ENCODE measurements at regions not wholly inside any gene's neighbourhood (a gene's known extent, or its start where the extent isn't known, plus 50 kb on each side); places are given as distances from the start of the nearest gene placed in this dataset.

DNA sequence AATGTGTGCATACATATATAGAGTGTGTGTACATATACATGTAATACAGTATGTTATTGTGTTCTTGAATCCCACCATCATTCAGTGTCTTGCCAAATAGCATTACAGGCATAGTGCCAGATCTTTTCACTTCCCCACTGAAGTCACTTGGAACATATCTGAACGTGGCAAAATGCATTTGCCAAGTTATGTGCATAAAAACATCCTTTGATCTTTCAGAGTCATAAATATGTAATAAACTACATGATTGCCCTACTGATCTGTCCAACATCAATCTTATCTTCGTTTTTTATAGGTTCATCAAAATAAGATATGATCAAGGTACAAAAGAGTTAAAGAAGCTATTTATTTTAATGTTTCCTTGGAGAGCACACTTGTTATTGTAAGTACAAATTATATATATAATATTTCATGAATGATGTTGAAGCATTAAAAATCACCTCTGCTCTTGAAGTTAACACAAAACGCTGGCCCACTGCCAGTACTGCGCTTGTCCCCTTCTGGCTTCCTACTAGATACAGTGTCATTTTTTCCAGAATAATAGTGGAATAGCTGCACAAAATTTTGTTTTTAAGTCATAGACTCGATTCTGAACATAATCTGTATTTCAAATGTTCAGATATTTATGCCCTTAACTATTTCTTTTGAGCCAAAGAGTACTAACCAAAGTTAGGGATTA, 549.5 kb upstream of the ARRDC4 start:
- no peak for DNase-seq

DNA sequence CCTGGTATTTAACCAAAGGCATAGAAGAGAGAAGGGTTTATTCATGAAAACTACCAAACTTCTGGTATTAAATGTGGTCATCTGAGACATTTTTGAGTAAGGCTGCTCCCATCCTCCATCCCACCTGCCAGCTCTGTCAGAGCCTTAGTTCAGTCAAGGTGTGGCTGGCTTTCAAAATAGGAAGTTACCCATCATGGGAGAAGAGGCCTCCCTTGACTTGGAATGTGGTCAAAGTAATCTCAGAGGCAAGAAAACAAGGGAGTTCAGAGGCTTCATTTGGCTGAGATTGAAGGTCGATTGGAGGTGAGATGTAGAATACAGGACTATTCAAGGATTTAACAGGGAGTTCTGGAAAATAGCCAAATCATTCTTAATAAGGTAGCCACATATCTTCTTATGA, 540.4 kb upstream of the ARRDC4 start:
- no peak for DNase-seq

- no peak for DNase-seq
Observed at GRCh38 chr15:97425596-97425995, 534.9 kb upstream of the ARRDC4 start.

- no peak for DNase-seq
Observed at GRCh38 chr15:97443101-97443500, 517.4 kb upstream of the ARRDC4 start.

- no peak for DNase-seq
Observed at GRCh38 chr15:97446138-97446537, 514.4 kb upstream of the ARRDC4 start.

DNA sequence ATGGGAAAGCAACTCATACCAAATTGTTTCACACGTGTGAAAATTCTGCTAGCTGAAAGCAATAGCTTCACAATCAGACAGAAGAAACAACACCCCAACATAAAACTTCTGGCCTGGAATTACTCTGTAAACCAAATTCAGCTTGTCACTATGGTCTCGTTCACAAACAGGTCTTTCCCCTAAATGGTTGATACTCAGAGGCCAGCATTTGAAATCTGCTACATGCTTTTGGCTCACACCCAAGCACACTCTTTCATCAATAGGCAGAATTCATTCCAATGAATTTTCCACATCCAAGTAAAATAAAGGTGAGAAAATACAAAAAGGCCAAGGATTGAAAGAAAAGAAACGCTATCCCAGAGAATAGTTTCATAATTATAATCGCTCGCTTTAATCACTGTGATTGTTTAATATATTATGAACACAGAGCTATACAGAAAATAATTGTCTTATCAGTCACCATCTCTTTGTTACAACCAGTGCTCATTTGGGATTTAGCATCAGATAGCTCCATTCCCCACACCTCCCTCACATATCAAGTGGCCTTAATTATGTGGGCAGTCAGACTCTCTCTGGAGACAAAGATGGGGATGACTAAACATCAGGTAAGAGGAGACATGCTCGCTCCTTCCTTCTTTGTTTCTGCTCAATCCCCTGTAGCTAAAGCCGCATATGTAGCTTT, 503.8 kb upstream of the ARRDC4 start:
- no peak for DNase-seq

- DNase-seq = no peak
Observed at GRCh38 chr15:97457203-97457847, 503.2 kb upstream of the ARRDC4 start.

- no peak for DNase-seq
Observed at GRCh38 chr15:97459771-97460170, 500.7 kb upstream of the ARRDC4 start.

- no peak for DNase-seq
Observed at GRCh38 chr15:97461226-97461625, 499.3 kb upstream of the ARRDC4 start.

- no peak for DNase-seq
Observed at GRCh38 chr15:97463696-97464095, 496.8 kb upstream of the ARRDC4 start.

DNA sequence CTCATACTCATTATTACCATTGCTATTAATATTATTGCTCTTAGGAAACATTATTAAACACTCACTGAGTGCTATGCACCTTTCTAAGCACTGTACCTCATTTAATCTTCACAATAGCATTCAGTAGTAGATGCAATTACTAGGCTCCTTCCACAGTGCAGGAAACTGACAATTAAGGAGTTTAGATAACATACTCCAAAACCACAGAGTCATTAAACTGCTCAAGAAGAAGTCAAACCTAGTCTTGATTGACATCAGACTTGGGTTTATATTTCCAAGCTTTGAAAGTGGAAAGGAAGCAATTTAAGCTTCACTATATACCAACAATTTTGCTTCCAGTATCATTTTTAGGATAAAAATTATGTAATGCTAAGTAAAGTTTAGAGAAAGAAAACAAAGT, 490.1 kb upstream of the ARRDC4 start:
- DNase-seq = no peak

- DNase-seq = no peak
Observed at GRCh38 chr15:97473627-97474026, 486.9 kb upstream of the ARRDC4 start.

GRCh38 chr15:97479957-97480356, 480.5 kb upstream of the ARRDC4 start:
- no peak for DNase-seq

DNA sequence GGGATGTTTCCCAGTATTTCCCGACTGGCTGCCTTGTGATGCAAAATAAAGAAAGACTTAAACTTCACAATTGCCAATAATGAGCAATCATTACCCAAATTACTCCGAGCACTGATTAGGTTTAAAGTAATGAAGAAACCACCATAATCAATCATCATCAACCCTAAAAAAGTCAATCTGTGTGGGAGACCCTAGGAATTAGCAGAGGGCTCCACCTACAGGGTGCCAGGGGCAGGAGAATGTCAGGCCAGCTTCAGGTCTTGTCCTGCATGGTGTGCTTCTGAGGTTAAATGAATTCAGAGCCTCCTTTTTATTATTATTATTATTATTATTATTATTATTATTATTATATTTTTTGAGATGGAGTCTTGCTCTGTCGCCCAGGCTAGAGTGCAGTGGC, 478.0 kb upstream of the ARRDC4 start:
- no peak for DNase-seq

DNA sequence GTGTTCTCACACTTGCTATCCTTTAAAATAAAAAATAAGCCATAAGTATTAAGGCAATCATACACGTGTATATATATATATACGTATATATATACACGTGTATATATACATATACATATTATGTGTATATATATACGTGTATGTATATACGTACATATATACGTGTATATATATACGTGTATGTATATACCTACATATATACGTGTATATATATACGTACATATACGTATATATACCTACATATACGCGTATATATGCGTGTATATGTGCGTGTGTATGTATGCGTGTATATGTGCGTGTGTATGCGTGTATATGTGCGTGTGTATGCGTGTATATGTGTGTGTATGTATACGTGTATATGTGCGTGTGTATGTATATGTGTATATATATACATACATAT, 477.3 kb upstream of the ARRDC4 start:
- DNase-seq = no peak

DNA sequence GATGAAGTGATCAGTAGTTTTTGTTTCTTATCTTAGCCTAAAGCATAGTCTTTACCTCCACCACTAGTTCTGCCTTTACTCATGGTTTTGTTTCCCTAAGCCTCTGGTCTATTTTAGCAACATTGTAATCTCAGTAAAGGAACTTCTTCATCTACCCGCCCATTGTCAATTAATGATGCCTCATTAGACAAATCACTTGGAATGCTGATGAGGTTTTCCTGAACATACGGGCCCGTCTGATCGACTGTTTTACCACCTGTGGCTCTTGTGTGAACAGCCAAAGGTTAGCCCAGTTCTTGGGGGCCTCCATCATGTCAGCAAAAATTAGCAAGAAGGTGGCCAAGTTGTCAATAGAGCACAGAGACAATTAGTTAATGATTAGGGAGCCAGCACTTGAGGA, 470.1 kb upstream of the ARRDC4 start:
- no peak for DNase-seq

- DNase-seq = no peak
Observed at GRCh38 chr15:97501291-97501690, 459.2 kb upstream of the ARRDC4 start.

- no peak for DNase-seq
Observed at GRCh38 chr15:97502038-97502437, 458.5 kb upstream of the ARRDC4 start.

GRCh38 chr15:97504031-97504792, 456.3 kb upstream of the ARRDC4 start:
- no peak for DNase-seq

GRCh38 chr15:97517737-97518136, 442.8 kb upstream of the ARRDC4 start:
- DNase-seq = no peak

- no peak for DNase-seq
Observed at GRCh38 chr15:97520689-97521088, 439.8 kb upstream of the ARRDC4 start.

DNA sequence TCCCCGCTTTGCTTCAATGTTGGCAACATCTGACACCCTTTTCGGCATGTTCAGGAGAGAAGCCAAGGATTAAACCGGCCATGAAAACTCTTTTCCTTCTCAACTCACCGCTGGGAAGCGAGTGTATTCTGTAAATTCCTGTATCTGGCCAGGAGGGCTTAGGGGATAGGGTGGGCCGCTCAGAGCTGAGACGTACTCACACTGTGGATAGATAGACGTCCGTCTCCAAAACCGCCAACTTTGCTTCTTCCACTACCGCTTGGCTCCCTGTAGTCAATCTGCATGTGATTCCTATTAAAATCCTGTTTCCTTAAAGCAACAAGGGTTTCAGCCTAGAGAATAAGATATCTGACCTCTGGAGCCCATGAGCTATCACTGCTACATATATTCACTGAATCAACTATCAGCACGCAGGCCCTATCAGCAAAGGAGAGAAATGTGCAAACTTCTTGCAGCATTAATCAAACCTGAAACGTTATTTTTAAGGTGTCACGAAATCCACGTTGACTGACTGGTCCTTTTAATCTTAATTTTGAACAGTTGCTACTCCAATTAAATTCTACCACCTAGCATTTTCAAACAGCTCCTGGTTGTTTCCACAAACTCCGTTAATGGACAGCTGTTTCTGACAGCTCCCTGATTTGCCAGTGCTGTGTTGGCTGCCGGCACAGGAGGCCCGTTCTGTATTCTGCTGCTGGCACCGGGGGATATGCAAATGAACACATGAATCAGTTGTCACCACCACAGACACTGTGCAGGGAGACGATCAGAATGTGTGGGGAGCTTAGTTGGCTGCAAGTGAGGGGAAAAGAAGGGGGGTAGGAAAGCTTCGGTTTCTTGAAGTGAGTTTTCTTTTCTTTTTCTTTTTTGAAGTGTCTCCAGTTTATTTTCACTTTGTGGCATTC, 438.9 kb upstream of the ARRDC4 start:
- no peak for DNase-seq

DNA sequence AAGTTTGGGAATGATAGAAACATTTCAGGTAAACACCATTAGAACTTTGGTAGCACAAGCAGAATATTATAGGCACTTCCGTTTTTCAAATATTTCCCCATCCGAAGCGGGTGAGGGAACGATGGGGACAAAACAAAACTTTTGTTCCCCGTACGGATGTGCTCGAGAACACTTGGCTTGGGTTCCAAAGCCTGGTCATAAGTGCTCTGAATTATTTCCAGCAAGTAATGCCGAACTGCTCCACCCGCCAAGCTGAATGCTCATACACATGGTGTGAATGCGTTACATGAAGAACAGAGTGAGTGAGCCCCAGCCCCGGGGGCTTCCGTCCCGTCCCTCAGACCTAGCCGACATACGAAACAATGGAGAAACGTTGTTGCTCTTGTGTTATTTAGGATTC, 438.2 kb upstream of the ARRDC4 start:
- no peak for DNase-seq

Measured in stimulated activated CD4-positive, alpha-beta T cell treated with anti-CD3 and anti-CD28 coated beads, Interleukin-4, amount 100 ng/mL, for 4 hours (primary cell).